Body of pancreas (tissue), 4 donors: ENCODE measurements at regions not wholly inside any gene's neighbourhood (a gene's known extent, or its start where the extent isn't known, plus 50 kb on each side); places are given as distances from the start of the nearest gene placed in this dataset.

ENCODE experiments used
- CTCF ChIP-seq, 7 experiments: fragments of 450-650 bp in 4 of 7; fragments of 200-600 bp in 3 of 7; sonication (generic) in 3 of 7; IDR thresholded peaks; one replicate each; pipeline ENCODE4 v1.5.1; 2016 to 2019; ENCODE audit warnings: antibody characterized with exemption in 7 of 7
- POLR2A ChIP-seq, 3 donors: fragments of 450-650 bp; IDR thresholded peaks; one replicate each; pipeline ENCODE4 v1.6.1; 2016; ENCODE audit warnings: antibody characterized with exemption in 3 of 3, mild to moderate bottlenecking in 2 of 3

GRCh38 chr10:106395041-106395749 is 769.3 kb downstream of the SORCS1 start:
- TF ChIP-seq CTCF (IDR thresholded peaks at IDR 0.05), result no peak
- TF ChIP-seq POLR2A (IDR thresholded peaks at IDR 0.05), result no peak
